Activated CD4-positive, alpha-beta T cell treated with anti-CD3 and anti-CD28 coated beads for 48 hours (primary cell): ENCODE measurements at regions not wholly inside any gene's neighbourhood (a gene's known extent, or its start where the extent isn't known, plus 50 kb on each side); places are given as distances from the start of the nearest gene placed in this dataset.

Source experiments
- DNase-seq: peaks from one replicate; pipeline ENCODE4 v3.0.0-alpha.2; 2020

- DNase-seq, result no peak
Observed at GRCh38 chr14:54094765-54095164, 138.1 kb upstream of the BMP4 start.

GRCh38 chr14:54098536-54098935 lies 141.9 kb upstream of the BMP4 start:
- no peak for DNase-seq

GRCh38 chr14:54102051-54102456 lies 145.4 kb upstream of the BMP4 start:
- DNase-seq, result no peak

- DNase-seq, result no peak
Observed at GRCh38 chr14:54102530-54102929, 145.9 kb upstream of the BMP4 start.

GRCh38 chr14:54104601-54105145 lies 148.0 kb upstream of the BMP4 start:
- no peak for DNase-seq

- DNase-seq, result no peak
Observed at GRCh38 chr14:54105406-54105805, 148.8 kb upstream of the BMP4 start.

- DNase-seq, result no peak
Observed at GRCh38 chr14:54105898-54106297, 149.3 kb upstream of the BMP4 start.

- no peak for DNase-seq
Observed at GRCh38 chr14:54106661-54107377, 150.2 kb upstream of the BMP4 start.

- no peak for DNase-seq
Observed at GRCh38 chr14:54108481-54109471, 152.2 kb upstream of the BMP4 start.

GRCh38 chr14:54109521-54110120 lies 153.0 kb upstream of the BMP4 start:
- no peak for DNase-seq

GRCh38 chr14:54114941-54115340 lies 158.3 kb upstream of the BMP4 start:
- no peak for DNase-seq

GRCh38 chr14:54116198-54116885 lies 159.7 kb upstream of the BMP4 start:
- DNase-seq, result no peak

GRCh38 chr14:54116972-54117371 lies 160.3 kb upstream of the BMP4 start:
- no peak for DNase-seq

GRCh38 chr14:54117396-54117795 lies 160.8 kb upstream of the BMP4 start:
- no peak for DNase-seq

- no peak for DNase-seq
Observed at GRCh38 chr14:54117924-54118323, 161.3 kb upstream of the BMP4 start.

GRCh38 chr14:54120260-54120659 lies 163.6 kb upstream of the BMP4 start:
- no peak for DNase-seq

- no peak for DNase-seq
Observed at GRCh38 chr14:54121466-54122027, 164.9 kb upstream of the BMP4 start.

GRCh38 chr14:54123841-54124240 lies 167.2 kb upstream of the BMP4 start:
- no peak for DNase-seq

- DNase-seq, result no peak
Observed at GRCh38 chr14:54125109-54125508, 168.5 kb upstream of the BMP4 start.

- DNase-seq, result no peak
Observed at GRCh38 chr14:54126947-54127346, 170.3 kb upstream of the BMP4 start.

GRCh38 chr14:54127526-54127925 lies 170.9 kb upstream of the BMP4 start:
- no peak for DNase-seq
